GM12878 (cell line): ENCODE measurements at regions not wholly inside any gene's neighbourhood (a gene's known extent, or its start where the extent isn't known, plus 50 kb on each side); places are given as distances from the start of the nearest gene placed in this dataset.

Source experiments
- ATAC-seq: fragments of 200-7000 bp; cut with Tn5 transposase; 3 replicates; pipeline ENCODE4 v1.9.1; 2020; ENCODE audit warnings: mild to moderate bottlenecking, moderate library complexity
- BruUV-seq: library from RNA; stranded (reverse); fragments of 400-500 nt; replicated peaks from 2 replicates; lab custom pipeline; 2021; lab: Mats Ljungman, UMichigan
- CTCF ChIA-PET: fragments of 300-600 bp; sonication (Branson Sonifier 250); formaldehyde crosslinking; extraction: SDS; loops from one replicate; lab custom pipeline; 2021; ENCODE audit warnings: inconsistent platforms; lab: Yijun Ruan, JAX
- POLR2A ChIA-PET: fragments of 350-600 bp; formaldehyde crosslinking; extraction: SDS; loops from one replicate; lab custom pipeline; 2021; ENCODE audit warnings: inconsistent platforms; lab: Charles Lee
- RAD21 ChIA-PET: fragments of 300-600 bp; sonication (Branson Sonifier 250); formaldehyde crosslinking; loops from one replicate; lab custom pipeline; 2023; ENCODE audit warnings: antibody characterized with exemption; ENCODE audit not compliant: unreplicated experiment; lab: Charles Lee
- SMC1A ChIA-PET: fragments of 300-600 bp; sonication (Branson Sonifier 250); formaldehyde crosslinking; loops from one replicate; lab custom pipeline; 2023; ENCODE audit not compliant: unreplicated experiment, uncharacterized antibody; lab: Charles Lee
- DNase-seq: peaks from one replicate; pipeline ENCODE4 v3.0.0-alpha.2; 2011; ENCODE audit warnings: low read depth, low spot score
- FAIRE-seq: peaks from 3 replicates; lab custom pipeline; 2011; peaks lifted over from hg19 to GRCh38; lab: Jason Lieb, UNC
- H2AFZ ChIP-seq: 2 replicates; pipeline ENCODE4 v1.6.0; 2011; ENCODE audit warnings: low read depth, low read length, control low read depth; ENCODE audit not compliant: control insufficient read depth
- H3K27ac ChIP-seq: 2 replicates; pipeline ENCODE4 v1.5.1; 2011; ENCODE audit warnings: control low read depth; ENCODE audit not compliant: control insufficient read depth, insufficient read depth
- H3K27me3 ChIP-seq, 2 experiments: replicated peaks in 1 of 2; 2 replicates each; pipeline versions ENCODE4 v1.6.0 to v1.6.1; 2011; ENCODE audit warnings: low read length in 1 of 2; ENCODE audit not compliant: control insufficient read depth in 2 of 2, insufficient read depth in 2 of 2
- H3K36me3 ChIP-seq, 2 experiments: 2 replicates each; pipeline ENCODE4 v1.5.1; 2011; ENCODE audit warnings: low read length in 1 of 2; ENCODE audit not compliant: control insufficient read depth in 2 of 2, insufficient read depth in 2 of 2
- H3K4me1 ChIP-seq: 2 replicates; pipeline ENCODE4 v1.6.1; 2011; ENCODE audit warnings: mild to moderate bottlenecking, low read length, moderate library complexity, mixed read lengths; ENCODE audit not compliant: control insufficient read depth, insufficient read depth
- H3K4me2 ChIP-seq: 2 replicates; pipeline ENCODE4 v1.6.0; 2011; ENCODE audit warnings: control low read depth; ENCODE audit not compliant: control insufficient read depth, insufficient read depth
- H3K4me3 ChIP-seq: fragments of 200-600 bp; sonication (generic); 2 replicates; pipeline ENCODE4 v1.5.1; 2016
- H3K79me2 ChIP-seq: 2 replicates; pipeline ENCODE4 v1.6.0; 2011; ENCODE audit warnings: low read length; ENCODE audit not compliant: control insufficient read depth, insufficient read depth
- H3K9ac ChIP-seq: 2 replicates; pipeline ENCODE4 v1.8.0; 2011; ENCODE audit warnings: low read length, control low read depth, mixed read lengths; ENCODE audit not compliant: control insufficient read depth, insufficient read depth
- H3K9me3 ChIP-seq: replicated peaks from 3 replicates; pipeline ENCODE4 v1.5.1; 2011; ENCODE audit warnings: mild to moderate bottlenecking, low read length; ENCODE audit not compliant: control insufficient read depth, insufficient read depth
- H4K20me1 ChIP-seq: 2 replicates; pipeline ENCODE4 v1.6.0; 2011; ENCODE audit not compliant: control insufficient read depth, insufficient read depth
- BMI1 ChIP-seq: fragments of 450-650 bp; IDR thresholded peaks from 2 replicates; pipeline ENCODE4 v1.6.1; 2016; ENCODE audit warnings: mild to moderate bottlenecking, moderate library complexity, borderline replicate concordance
- ETV6 ChIP-seq, 2 experiments: fragments of 450-650 bp in 1 of 2; IDR thresholded peaks in 1 of 2; conservative IDR thresholded peaks in 1 of 2; 2 replicates each; pipeline ENCODE4 v1.6.1; 2014; ENCODE audit warnings: antibody characterized with exemption in 1 of 2, borderline replicate concordance in 1 of 2, low read depth in 1 of 2, mild to moderate bottlenecking in 1 of 2, moderate library complexity in 1 of 2
- HDGF ChIP-seq: fragments of 450-650 bp; IDR thresholded peaks from 2 replicates; pipeline ENCODE4 v1.6.1; 2016; ENCODE audit warnings: antibody characterized with exemption
- ZBED1 ChIP-seq: IDR thresholded peaks from 2 replicates; pipeline ENCODE4 v1.6.1; 2016; ENCODE audit warnings: borderline replicate concordance
- ZNF384 ChIP-seq: IDR thresholded peaks from 2 replicates; pipeline ENCODE4 v1.6.1; 2012; ENCODE audit warnings: low read depth, mild to moderate bottlenecking, low read length, improper control_type of control experiment, borderline replicate concordance
- WGBS: methylation state at CpG from one replicate; pipeline ENCODE4 v1.1.6; 2016; ENCODE audit warnings: low lambda C conversion rate; ENCODE audit not compliant: insufficient replicate concordance, insufficient coverage; ENCODE audit errors: missing lambda C conversion rate; 5-methylcytosine and 5-hydroxymethylcytosine counted together
- in situ Hi-C: fragments of 300-500 bp; cut with MboI; formaldehyde crosslinking; loops from 9 replicates; pipeline ENCODE4 v1.14.3; 2018; ENCODE audit warnings: mixed read lengths
- intact Hi-C: fragments of 100-400 bp; cut with micrococcal nuclease; formaldehyde crosslinking; loops from one replicate; pipeline ENCODE4 v1.14.2; 2022; ENCODE audit not compliant: unreplicated experiment
- TF ChIP-seq, protein P1 (sequence below): fragments of 150-350 bp; IDR thresholded peaks from 2 replicates; pipeline ENCODE4 v1.6.1; 2016; ENCODE audit warnings: low read depth, low read length

DNA sequence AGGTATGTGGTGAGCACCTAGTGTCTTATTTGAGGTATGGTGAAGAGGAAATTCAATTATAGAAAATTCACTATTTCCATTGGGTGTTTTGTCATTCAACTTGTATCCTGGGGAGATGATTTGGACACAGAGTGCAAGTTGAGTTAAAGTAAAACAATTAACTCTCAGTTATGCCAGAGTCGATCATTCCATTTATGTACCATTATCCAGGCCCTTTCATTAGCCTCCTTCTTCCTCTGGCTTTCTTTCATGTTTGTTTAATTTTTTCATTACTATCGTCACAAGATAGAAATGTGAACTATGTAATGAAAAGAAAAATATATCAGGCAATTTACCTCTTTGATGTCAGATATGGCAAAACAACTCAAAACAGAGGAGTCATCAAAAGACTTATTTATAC is 1347.2 kb upstream of the NUDT12 start:
- SMC1A ChIA-PET, result no interaction called here
- ATAC-seq (no peak), DNase-seq (no peak), FAIRE-seq (no peak)
- no peak for TF ChIP-seq ETV6 (conservative IDR thresholded peaks at IDR 0.05 in 1 of 2, IDR thresholded peaks at IDR 0.05 in 1 of 2; ENCODE audit: borderline replicate concordance in 1 of 2, low read depth in 1 of 2)
- no peak for TF ChIP-seq ZNF384
- TF ChIP-seq, protein P1, sequence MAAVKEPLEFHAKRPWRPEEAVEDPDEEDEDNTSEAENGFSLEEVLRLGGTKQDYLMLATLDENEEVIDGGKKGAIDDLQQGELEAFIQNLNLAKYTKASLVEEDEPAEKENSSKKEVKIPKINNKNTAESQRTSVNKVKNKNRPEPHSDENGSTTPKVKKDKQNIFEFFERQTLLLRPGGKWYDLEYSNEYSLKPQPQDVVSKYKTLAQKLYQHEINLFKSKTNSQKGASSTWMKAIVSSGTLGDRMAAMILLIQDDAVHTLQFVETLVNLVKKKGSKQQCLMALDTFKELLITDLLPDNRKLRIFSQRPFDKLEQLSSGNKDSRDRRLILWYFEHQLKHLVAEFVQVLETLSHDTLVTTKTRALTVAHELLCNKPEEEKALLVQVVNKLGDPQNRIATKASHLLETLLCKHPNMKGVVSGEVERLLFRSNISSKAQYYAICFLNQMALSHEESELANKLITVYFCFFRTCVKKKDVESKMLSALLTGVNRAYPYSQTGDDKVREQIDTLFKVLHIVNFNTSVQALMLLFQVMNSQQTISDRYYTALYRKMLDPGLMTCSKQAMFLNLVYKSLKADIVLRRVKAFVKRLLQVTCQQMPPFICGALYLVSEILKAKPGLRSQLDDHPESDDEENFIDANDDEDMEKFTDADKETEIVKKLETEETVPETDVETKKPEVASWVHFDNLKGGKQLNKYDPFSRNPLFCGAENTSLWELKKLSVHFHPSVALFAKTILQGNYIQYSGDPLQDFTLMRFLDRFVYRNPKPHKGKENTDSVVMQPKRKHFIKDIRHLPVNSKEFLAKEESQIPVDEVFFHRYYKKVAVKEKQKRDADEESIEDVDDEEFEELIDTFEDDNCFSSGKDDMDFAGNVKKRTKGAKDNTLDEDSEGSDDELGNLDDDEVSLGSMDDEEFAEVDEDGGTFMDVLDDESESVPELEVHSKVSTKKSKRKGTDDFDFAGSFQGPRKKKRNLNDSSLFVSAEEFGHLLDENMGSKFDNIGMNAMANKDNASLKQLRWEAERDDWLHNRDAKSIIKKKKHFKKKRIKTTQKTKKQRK, result no peak
- TF ChIP-seq HDGF, result no peak
- TF ChIP-seq BMI1, result no peak
- no peak for TF ChIP-seq ZBED1
- H3K4me2 ChIP-seq, result no peak overlapping the region
- in situ Hi-C loops, result no loop called here
- no TSS peak for BruUV-seq
- no peak overlapping the region for H3K27ac ChIP-seq
- H3K4me3 ChIP-seq, result no peak overlapping the region
- intact Hi-C loops, result no loop called here
- RAD21 ChIA-PET, result no interaction called here
- no peaks in the 10 kb centered on the region for H3K4me1 ChIP-seq
- H2AFZ ChIP-seq, result no peak overlapping the region
- H3K36me3 ChIP-seq, result no peaks in the 10 kb centered on the region
- POLR2A ChIA-PET, result no interaction called here
- no peaks in the 10 kb centered on the region for H4K20me1 ChIP-seq
- H3K79me2 ChIP-seq, result no peaks in the 10 kb centered on the region
- no peaks in the 10 kb centered on the region for H3K27me3 ChIP-seq
- WGBS, result 22% methylated on average over 2 of the region's 2 CpGs
- no peak overlapping the region for H3K9ac ChIP-seq
- no peaks in the 10 kb centered on the region for H3K9me3 ChIP-seq
- CTCF ChIA-PET, result no interaction called here
